LNCaP clone FGC (cell line): ENCODE measurements at regions not wholly inside any gene's neighbourhood (a gene's known extent, or its start where the extent isn't known, plus 50 kb on each side); places are given as distances from the start of the nearest gene placed in this dataset.

Source experiments
- DNase-seq: peaks from one replicate; pipeline ENCODE4 v3.0.0-alpha.2; 2011; ENCODE audit warnings: low read depth
- H3K4me3 ChIP-seq: 2 replicates; pipeline ENCODE4 v1.5.1; 2011; ENCODE audit warnings: mild to moderate bottlenecking, low read depth, low read length, control low read depth
- TF ChIP-seq, protein P1 (sequence below): IDR thresholded peaks from 2 replicates; pipeline ENCODE4 v1.5.1; 2012; ENCODE audit warnings: mild to moderate bottlenecking; ENCODE audit not compliant: control insufficient read depth, insufficient read depth; ENCODE audit errors: extremely low read depth

DNA sequence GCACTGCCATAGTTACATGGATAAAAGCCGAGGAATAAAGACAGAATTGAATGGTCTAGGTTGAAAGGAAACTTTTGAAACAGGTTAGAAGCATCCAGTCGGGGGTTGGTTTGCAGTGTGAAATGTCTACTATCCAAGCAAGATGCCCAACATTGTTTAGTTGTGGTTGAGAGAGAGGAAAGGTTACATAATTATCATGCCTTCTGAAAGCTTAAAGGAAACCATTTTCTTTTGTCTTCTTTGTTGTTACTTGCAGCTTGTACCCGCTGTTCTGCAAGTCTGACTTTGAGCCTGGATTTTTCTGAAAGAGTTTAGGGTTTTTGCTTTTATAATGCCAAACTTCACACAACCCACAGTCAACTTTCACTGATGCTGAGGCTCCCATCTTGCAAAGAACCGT is 167.9 kb downstream of the AXIN2 start:
- TF ChIP-seq, protein P1, sequence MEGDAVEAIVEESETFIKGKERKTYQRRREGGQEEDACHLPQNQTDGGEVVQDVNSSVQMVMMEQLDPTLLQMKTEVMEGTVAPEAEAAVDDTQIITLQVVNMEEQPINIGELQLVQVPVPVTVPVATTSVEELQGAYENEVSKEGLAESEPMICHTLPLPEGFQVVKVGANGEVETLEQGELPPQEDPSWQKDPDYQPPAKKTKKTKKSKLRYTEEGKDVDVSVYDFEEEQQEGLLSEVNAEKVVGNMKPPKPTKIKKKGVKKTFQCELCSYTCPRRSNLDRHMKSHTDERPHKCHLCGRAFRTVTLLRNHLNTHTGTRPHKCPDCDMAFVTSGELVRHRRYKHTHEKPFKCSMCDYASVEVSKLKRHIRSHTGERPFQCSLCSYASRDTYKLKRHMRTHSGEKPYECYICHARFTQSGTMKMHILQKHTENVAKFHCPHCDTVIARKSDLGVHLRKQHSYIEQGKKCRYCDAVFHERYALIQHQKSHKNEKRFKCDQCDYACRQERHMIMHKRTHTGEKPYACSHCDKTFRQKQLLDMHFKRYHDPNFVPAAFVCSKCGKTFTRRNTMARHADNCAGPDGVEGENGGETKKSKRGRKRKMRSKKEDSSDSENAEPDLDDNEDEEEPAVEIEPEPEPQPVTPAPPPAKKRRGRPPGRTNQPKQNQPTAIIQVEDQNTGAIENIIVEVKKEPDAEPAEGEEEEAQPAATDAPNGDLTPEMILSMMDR = no peak
- no peak for DNase-seq
- H3K4me3 ChIP-seq = no peak overlapping the region

DNA sequence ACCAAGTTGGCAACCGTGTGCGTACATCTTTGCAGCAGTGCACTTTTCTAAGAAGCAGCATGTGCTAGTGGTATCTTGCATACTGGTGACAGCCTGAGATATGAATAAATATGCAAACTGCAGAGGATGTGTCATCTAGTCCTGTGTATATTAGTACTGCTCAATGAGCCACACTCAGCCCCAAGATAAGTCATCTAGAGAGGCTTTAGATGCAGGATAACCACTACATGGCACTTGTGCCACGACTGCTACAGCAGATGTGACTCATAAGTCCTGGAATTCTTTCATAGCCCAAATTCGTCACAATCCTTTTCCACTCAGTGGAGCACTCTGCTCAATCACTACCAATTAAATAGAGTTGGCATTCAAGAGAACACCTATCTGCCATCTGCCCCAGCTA is 171.5 kb downstream of the AXIN2 start:
- DNase-seq = no peak
- H3K4me3 ChIP-seq = no peak overlapping the region
- TF ChIP-seq, protein P1 = no peak

DNA sequence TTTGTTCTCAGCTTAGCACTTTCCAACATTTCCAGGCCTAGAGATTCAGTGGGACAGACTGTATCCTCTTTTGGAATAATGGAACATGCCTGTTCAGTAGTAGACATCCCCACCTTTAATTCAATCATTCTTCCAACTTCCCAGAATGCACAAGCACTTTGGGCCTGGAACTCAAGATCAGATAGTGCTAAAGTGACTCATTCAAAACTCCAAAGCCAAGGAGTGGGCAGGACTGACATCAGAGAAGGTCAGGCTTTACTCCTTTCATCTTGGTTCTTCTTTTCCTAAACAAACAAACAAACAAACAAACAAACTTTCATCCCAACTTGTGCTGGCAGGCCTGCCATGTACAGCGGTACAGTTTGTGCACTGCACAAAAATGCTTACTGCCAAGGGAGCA is 172.0 kb downstream of the AXIN2 start:
- DNase-seq = no peak
- no peak overlapping the region for H3K4me3 ChIP-seq
- TF ChIP-seq, protein P1 = no peak

DNA sequence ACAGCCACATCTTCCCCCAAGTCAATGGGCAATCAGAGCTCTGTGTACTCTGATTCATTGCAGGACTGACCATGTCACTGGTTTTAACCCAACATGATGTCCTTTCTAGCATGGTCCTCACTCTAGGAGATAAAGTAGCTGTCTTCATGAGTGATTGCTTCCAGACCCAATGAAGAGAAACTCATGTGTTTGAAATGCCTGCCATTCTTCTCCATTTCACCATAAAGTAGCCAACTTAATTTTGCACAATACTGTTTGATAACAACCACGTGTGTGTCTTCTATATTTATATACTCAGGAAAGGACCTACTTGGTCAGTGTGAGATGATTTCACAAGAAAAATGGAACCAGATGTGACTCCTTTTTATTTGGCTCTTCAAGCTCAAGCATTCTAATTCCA is 172.5 kb downstream of the AXIN2 start:
- H3K4me3 ChIP-seq = no peak overlapping the region
- DNase-seq = no peak
- TF ChIP-seq, protein P1 = no peak

DNA sequence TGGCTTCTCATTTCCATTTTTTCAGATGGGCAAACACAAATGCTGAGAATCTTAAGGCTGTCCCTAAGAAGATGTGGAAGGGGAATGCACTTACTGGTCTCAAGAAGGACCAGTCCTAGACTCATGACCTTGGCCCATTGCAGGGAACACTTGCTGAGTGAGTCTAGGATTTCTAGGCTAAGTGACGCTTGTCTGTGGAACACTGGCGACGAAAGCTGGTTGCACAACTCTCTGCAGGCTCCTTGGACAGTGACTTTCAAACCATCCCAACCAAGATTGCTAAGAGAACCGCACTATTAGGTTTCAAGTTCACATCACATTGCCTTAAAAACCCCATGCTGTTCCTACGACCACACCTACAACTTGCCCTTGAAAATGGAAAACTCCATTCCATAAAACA is 174.1 kb downstream of the AXIN2 start:
- TF ChIP-seq, protein P1 = no peak
- DNase-seq = no peak
- no peak overlapping the region for H3K4me3 ChIP-seq

DNA sequence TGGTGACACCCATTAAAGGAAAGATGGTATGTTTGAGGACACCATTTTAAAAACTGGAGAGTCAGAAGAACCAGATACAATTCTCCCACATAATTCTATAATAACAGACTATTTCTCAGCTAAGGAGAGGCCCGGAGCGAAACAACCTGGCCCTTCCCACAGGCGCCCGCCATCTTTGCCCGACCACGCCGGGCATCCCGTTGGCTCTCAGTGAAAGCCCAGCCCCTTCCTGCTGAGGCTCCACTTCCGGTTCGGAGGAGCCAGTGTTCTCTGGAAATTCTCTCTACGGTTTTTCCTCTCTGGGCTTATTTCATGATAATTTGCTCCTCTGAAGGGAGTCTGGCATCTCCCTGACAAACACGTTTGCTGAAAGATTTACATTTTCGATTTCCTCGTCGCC is 175.7 kb downstream of the AXIN2 start:
- DNase-seq = no peak
- TF ChIP-seq, protein P1 = no peak
- H3K4me3 ChIP-seq = no peak overlapping the region

DNA sequence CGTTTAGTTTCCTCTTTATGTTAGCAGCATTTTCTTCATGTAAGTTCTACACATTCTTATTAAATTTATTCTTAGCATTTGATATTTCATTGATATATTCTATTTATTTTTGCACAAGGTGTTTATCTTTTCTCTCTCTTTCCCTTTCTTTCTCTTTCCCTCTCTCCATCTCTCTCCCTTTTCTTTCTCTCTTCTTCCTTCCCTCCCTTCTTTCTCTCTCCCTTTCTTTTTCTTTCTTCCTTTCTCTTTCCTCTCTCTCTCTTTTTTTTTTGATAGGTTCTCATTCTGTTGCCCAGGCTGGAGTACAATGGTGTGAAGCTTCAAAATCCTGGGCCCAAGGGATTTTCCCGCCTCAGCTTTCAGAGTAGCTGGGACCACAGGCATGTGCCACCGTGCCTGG is 176.4 kb downstream of the AXIN2 start:
- H3K4me3 ChIP-seq = no peak overlapping the region
- no peak for DNase-seq
- TF ChIP-seq, protein P1 = no peak
